GM23248 (cell line): ENCODE measurements at regions not wholly inside any gene's neighbourhood (a gene's known extent, or its start where the extent isn't known, plus 50 kb on each side); places are given as distances from the start of the nearest gene placed in this dataset.
A peak's percentile ranks its signal among the peaks of the same experiment; 100 is the strongest.

Experiments used
- DNase-seq: peaks from one replicate; pipeline ENCODE4 v3.0.0-alpha.2; 2015
- H2AFZ ChIP-seq: fragments of 200-600 bp; sonication (generic); 2 replicates; pipeline ENCODE4 v1.6.1; 2016; ENCODE audit warnings: antibody characterized with exemption
- H3F3A ChIP-seq: fragments of 200-600 bp; sonication (generic); 2 replicates; pipeline ENCODE4 v1.6.1; 2016; ENCODE audit warnings: mild to moderate bottlenecking, antibody characterized with exemption, mixed run types; ENCODE audit not compliant: insufficient read depth
- H3K27ac ChIP-seq: fragments of 200-600 bp; sonication (generic); 2 replicates; pipeline ENCODE4 v1.5.1; 2016; ENCODE audit warnings: mild to moderate bottlenecking
- H3K27me3 ChIP-seq: fragments of 200-600 bp; sonication (generic); replicated peaks from 2 replicates; pipeline ENCODE4 v1.6.1; 2016; ENCODE audit warnings: mild to moderate bottlenecking; ENCODE audit not compliant: insufficient read depth
- H3K36me3 ChIP-seq: fragments of 200-600 bp; sonication (generic); 2 replicates; pipeline ENCODE4 v1.6.1; 2016; ENCODE audit warnings: low read depth, mild to moderate bottlenecking
- H3K4me1 ChIP-seq: fragments of 200-600 bp; sonication (generic); 2 replicates; pipeline ENCODE4 v1.6.1; 2016; ENCODE audit warnings: mild to moderate bottlenecking; ENCODE audit not compliant: insufficient read depth
- H3K4me2 ChIP-seq: fragments of 200-600 bp; sonication (generic); one replicate; pipeline ENCODE4 v1.6.1; 2016; ENCODE audit warnings: mild to moderate bottlenecking; ENCODE audit not compliant: unreplicated experiment
- H3K4me3 ChIP-seq: fragments of 200-600 bp; sonication (generic); 2 replicates; pipeline ENCODE4 v1.5.1; 2016; ENCODE audit warnings: mild to moderate bottlenecking
- H3K79me2 ChIP-seq: fragments of 200-600 bp; sonication (generic); 2 replicates; pipeline ENCODE4 v1.6.1; 2016; ENCODE audit warnings: mild to moderate bottlenecking; ENCODE audit not compliant: insufficient read depth
- H3K9ac ChIP-seq: fragments of 200-600 bp; sonication (generic); 2 replicates; pipeline ENCODE4 v1.6.1; 2016; ENCODE audit warnings: mild to moderate bottlenecking
- H3K9me2 ChIP-seq: fragments of 200-600 bp; sonication (generic); 2 replicates; pipeline ENCODE4 v1.6.1; 2016; ENCODE audit warnings: mixed run types, mild to moderate bottlenecking, moderate library complexity; ENCODE audit not compliant: insufficient read depth
- H3K9me3 ChIP-seq: fragments of 200-600 bp; sonication (generic); one replicate; pipeline ENCODE4 v1.6.1; 2017; ENCODE audit warnings: low read depth
- H4K20me1 ChIP-seq: fragments of 200-600 bp; sonication (generic); 2 replicates; pipeline ENCODE4 v1.6.0; 2016; ENCODE audit not compliant: insufficient read depth
- EZH2 ChIP-seq: fragments of 200-600 bp; sonication (generic); IDR thresholded peaks from 2 replicates; pipeline ENCODE4 v1.6.1; 2018; ENCODE audit warnings: antibody characterized with exemption, mild to moderate bottlenecking; ENCODE audit not compliant: insufficient read depth, poor library complexity, severe bottlenecking
- EZH2phosphoT487 ChIP-seq: fragments of 200-600 bp; sonication (generic); IDR thresholded peaks from 2 replicates; pipeline ENCODE4 v1.6.1; 2018; ENCODE audit warnings: antibody characterized with exemption, moderate library complexity, mild to moderate bottlenecking, low read depth; ENCODE audit not compliant: insufficient read depth
- WGBS, 2 experiments: methylation state at CpG; one replicate each; pipeline ENCODE4 v1.1.6; 2015 to 2017; ENCODE audit warnings: low lambda C conversion rate in 2 of 2, low coverage in 1 of 2; ENCODE audit errors: missing lambda C conversion rate in 2 of 2; 5-methylcytosine and 5-hydroxymethylcytosine counted together
- in situ Hi-C: fragments of 300-500 bp; cut with MboI; formaldehyde crosslinking; loops from 2 replicates; pipeline ENCODE4 v1.15.0; 2020

DNA sequence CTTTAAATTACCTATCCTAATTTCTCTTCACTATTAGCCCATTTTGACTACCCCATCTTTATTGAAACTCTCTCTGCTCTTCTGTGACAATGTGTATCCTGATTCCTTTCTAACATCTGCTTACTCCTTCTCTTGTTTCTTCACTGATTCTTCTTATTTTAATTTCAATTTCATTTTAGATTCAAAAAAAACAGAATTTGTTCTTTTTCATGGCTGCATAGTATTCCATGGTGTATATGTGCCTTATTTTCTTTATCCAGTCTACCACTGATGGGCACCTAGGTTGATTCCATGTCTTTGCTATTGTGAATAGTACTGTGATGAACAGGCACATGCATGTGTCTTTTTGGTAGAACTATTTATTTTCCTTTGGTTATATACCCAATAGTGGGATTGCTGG lies 120.0 kb upstream of the VAMP7 start:
- no peak overlapping the region for H3K27ac ChIP-seq
- no peaks in the 10 kb centered on the region for H3K9me2 ChIP-seq
- no peak overlapping the region for H3K4me3 ChIP-seq
- H4K20me1 ChIP-seq, result no peaks in the 10 kb centered on the region
- no peak for DNase-seq
- TF ChIP-seq EZH2phosphoT487 (no peak), EZH2 (no peak)
- H3K9ac ChIP-seq, result no peak overlapping the region
- H3F3A ChIP-seq, result no peaks in the 10 kb centered on the region
- no peaks in the 10 kb centered on the region for H3K36me3 ChIP-seq
- H2AFZ ChIP-seq, result no peak overlapping the region
- H3K27me3 ChIP-seq, result no peaks in the 10 kb centered on the region
- in situ Hi-C loops, result no loop called here
- no peaks in the 10 kb centered on the region for H3K9me3 ChIP-seq
- no peaks in the 10 kb centered on the region for H3K4me1 ChIP-seq
- H3K4me2 ChIP-seq, result no peak overlapping the region
- H3K79me2 ChIP-seq, result no peaks in the 10 kb centered on the region

DNA sequence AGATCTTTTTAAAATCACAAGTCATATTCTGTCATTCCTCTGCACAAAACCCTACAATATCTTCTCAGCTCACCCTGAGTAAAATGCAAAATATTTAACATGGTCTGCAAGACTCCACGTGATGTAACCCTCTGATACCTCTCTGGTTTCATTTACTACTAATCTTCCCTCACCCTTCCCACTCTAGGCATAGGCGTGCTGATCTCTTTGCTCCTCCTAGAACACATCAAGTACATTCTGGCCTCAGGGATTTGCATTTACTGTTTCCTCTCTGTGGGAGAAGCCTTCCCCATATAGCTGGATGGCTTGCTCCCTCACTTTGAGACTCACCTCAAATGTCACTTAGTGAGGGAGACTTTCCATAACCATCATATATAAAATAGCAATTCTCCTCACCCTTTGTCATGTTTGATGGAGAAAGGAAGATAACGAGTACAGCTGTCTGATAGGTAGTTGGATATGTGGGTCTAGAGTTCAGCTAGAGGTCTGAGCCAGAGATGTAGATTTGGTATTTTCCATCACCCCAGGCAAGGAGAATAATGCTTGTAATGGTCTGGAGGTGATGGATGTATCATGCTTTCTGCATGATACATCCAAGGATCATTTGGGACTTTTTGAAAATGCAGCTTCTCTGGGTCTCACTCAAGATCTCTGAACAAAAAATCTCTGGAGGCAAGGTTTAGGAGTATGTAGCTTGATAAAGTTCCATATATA lies 123.9 kb upstream of the VAMP7 start:
- Histone ChIP-seq H3K27ac (no peak overlapping the region), H3K79me2 (no peaks in the 10 kb centered on the region), H3K9ac (no peak overlapping the region), H3K4me3 (no peak overlapping the region), H3K9me3 (no peaks in the 10 kb centered on the region), H3K4me1 (no peaks in the 10 kb centered on the region), H3K9me2 (no peaks in the 10 kb centered on the region), H4K20me1 (no peaks in the 10 kb centered on the region), H3K36me3 (no peaks in the 10 kb centered on the region), H2AFZ (no peak overlapping the region), H3K4me2 (no peak overlapping the region), H3F3A (no peaks in the 10 kb centered on the region), H3K27me3 (no peaks in the 10 kb centered on the region)
- no peak for DNase-seq
- TF ChIP-seq EZH2, result no peak
- TF ChIP-seq EZH2phosphoT487, result no peak
- in situ Hi-C loops, result no loop called here
- 44 to 45% methylated on average over 3 of the region's 3 CpGs for WGBS, 2 experiments

- no peaks in the 10 kb centered on the region for H3K9me3 ChIP-seq
- no peak overlapping the region for H3K4me2 ChIP-seq
- H3K79me2 ChIP-seq, result no peaks in the 10 kb centered on the region
- H3K4me1 ChIP-seq, result no peaks in the 10 kb centered on the region
- H3K9ac ChIP-seq, result no peak overlapping the region
- no peak for TF ChIP-seq EZH2phosphoT487
- no peak for TF ChIP-seq EZH2
- no peaks in the 10 kb centered on the region for H3K9me2 ChIP-seq
- no peaks in the 10 kb centered on the region for H4K20me1 ChIP-seq
- in situ Hi-C loops, result no loop called here
- no peaks in the 10 kb centered on the region for H3K27me3 ChIP-seq
- H2AFZ ChIP-seq, result no peak overlapping the region
- no peaks in the 10 kb centered on the region for H3K36me3 ChIP-seq
- no peak for DNase-seq
- no peak overlapping the region for H3K27ac ChIP-seq
- no peaks in the 10 kb centered on the region for H3F3A ChIP-seq
- no peak overlapping the region for H3K4me3 ChIP-seq
Observed at GRCh38 chrX:155755706-155756337, 125.3 kb upstream of the VAMP7 start.

- Histone ChIP-seq H3K27me3 (no peaks in the 10 kb centered on the region), H3K4me2 (no peak overlapping the region), H2AFZ (no peak overlapping the region), H3K9me3 (no peaks in the 10 kb centered on the region), H3K27ac (no peak overlapping the region), H3K4me1 (no peaks in the 10 kb centered on the region), H3K36me3 (no peaks in the 10 kb centered on the region), H3K79me2 (no peaks in the 10 kb centered on the region), H4K20me1 (no peaks in the 10 kb centered on the region), H3K4me3 (no peak overlapping the region), H3K9ac (no peak overlapping the region), H3K9me2 (no peaks in the 10 kb centered on the region), H3F3A (no peaks in the 10 kb centered on the region)
- no peak for TF ChIP-seq EZH2
- no peak for TF ChIP-seq EZH2phosphoT487
- in situ Hi-C loops, result no loop called here
- no peak for DNase-seq
Observed at GRCh38 chrX:155751131-155751530, 130.0 kb upstream of the VAMP7 start.

- Histone ChIP-seq H3K79me2 (no peaks in the 10 kb centered on the region), H3K27me3 (no peaks in the 10 kb centered on the region), H3K27ac (no peak overlapping the region), H3K4me3 (no peak overlapping the region), H3K9me3 (no peaks in the 10 kb centered on the region), H3K9me2 (no peaks in the 10 kb centered on the region), H3K9ac (no peak overlapping the region), H4K20me1 (no peaks in the 10 kb centered on the region), H2AFZ (no peak overlapping the region), H3F3A (no peaks in the 10 kb centered on the region), H3K4me2 (no peak overlapping the region), H3K36me3 (no peaks in the 10 kb centered on the region), H3K4me1 (peaks cover 5% of the 10 kb centered on the region; the same call in 1 of the 2 replicates)
- peak; percentile 8 for DNase-seq
- WGBS, 2 experiments, result 18 to 32% methylated on average over 3 of the region's 3 CpGs
- in situ Hi-C loops, result no loop called here
- TF ChIP-seq EZH2phosphoT487 (no peak), EZH2 (no peak)
Observed at GRCh38 chrX:155747520-155747919, 133.6 kb upstream of the VAMP7 start.
